HG02973 (cell line): ENCODE measurements at regions not wholly inside any gene's neighbourhood (a gene's known extent, or its start where the extent isn't known, plus 50 kb on each side); places are given as distances from the start of the nearest gene placed in this dataset.
"Not testable (repeated sequence)": the region's sequence is repeated elsewhere in the genome, so short reads cannot be mapped to it uniquely, and the experiment has no call there.

ENCODE experiments used
- ATAC-seq: cut with Tn5 transposase; IDR thresholded peaks from one replicate; pipeline ENCODE4 v1.9.1; 2021; ENCODE audit warnings: moderate library complexity; ENCODE audit not compliant: unreplicated experiment

DNA sequence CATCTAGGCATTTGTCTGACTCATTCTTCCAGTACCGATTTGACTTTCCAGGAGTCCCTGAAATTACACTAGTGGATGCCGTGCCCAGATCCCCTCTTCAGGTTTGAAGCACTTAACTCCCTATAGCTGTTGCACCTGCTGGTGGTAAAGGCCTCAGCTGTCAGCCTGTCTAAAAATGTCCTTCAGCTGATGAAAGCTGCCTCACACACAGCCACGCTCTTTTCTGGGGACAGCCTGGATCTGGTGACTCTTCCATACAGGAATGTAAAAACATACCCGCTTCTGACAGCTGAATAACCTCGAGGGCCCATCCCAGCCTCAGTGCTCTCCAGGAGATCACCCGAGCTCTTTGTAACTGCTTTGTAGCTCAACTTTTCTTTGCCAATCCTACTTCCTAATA lies 534.1 kb upstream of the GRM7 start:
- ATAC-seq, result no peak

DNA sequence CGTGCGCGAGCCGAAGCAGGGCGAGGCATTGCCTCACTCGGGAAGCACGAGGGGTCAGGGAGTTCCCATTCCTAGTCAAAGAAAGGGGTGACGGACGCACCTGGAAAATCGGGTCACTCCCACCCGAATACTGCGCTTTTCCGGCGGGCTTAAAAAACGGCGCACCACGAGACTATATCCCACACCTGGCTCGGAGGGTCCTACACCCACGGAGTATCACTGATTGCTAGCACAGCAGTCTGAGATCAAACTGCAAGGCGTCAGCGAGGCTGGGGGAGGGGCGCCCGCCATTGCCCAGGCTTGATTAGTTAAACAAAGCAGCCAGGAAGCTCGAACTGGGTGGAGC lies 520.0 kb upstream of the GRM7 start:
- ATAC-seq, result not testable (repeated sequence)

DNA sequence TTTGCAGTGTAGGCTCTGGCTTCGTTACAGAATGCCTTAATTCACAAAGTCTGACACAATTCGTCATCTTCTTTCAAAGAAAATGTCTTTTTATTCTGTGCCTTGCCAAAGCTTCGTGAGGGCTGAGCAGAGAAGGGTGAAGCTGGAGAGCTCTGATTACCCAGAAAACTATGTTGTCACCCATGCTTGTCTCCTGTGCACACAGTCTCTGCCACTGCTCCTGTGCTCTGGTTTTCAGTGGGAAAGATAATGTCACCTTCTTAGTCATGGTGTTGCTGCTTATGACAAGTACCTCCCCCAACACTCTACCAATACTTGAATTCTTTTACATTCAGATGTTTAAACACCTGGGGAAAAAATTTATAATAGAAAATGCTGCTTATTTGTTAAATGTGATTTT lies 509.2 kb upstream of the GRM7 start:
- ATAC-seq, result no peak

DNA sequence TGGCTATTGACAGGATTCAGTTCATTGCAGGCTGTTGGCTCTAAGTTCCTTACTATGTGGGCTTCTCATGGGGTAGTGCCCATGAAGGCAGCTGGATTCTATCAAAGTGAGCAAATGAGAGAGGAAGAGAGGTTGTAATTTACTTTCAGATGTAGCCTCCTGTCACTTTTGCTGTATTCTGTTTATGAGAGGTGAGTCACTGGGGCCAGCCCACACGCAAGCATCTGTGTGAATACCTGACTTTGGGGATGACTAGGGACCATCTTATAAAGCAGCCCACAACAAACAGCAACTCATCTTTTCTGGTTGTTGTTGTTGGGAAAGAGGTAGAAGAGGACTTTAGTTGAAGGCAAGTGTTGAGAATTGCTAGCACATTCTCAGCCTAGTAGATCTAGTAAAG lies 506.3 kb upstream of the GRM7 start:
- ATAC-seq, result no peak

DNA sequence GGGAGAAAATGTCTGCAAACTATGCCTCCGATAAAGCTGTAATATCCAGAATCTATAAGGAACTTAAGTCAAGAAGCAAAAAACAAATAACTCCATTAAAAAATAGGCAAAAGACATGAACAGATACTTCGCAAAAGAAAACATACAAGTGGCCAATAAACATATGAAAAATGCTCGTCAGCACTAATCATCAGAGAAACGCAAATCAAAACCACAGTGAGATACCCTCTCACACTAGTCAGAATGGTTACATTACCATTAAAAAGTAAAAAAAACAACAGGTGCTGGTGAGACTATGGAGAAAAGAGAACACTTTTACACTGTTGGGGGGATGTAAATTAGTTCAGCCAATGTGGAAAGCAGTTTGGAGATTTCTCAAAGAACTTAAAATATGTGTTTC lies 498.5 kb upstream of the GRM7 start:
- ATAC-seq, result no peak

DNA sequence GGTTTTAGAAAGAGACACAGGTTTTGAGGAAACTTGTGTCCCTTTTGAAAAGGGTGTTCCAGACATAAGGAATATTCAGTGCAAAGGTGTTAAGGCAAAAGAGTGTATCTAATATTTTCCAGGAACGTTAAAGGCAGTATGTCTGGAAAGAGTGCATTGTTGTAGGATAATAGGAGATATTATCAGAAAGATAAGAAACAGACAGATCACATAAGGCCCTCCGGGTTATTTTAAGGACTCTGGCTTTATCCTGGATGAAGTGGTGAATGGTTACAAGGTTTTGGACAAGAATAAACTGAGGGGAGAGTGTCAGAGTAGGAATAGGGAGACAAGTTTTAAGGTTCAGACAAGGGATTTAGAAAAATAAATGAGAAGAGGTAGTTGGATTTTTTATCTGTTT lies 493.7 kb upstream of the GRM7 start:
- no peak for ATAC-seq

DNA sequence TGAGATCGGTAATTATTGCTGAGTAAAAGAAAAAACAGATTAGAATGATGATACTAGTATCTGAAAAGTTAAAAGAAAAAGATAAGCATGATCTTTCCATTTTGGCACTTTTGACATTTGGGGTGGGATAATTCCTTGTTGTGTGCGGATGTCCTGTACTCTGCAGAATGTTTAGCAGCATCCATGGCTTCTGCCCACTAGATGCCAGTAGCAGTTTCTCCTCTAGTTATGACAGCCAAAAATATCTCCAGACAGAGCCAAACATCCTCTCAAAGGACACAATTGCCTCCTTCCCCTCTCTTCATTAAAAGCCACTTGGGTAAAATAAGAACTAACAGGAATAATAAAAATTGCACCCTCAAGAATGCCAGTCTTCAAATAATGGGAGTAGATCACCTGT lies 468.8 kb upstream of the GRM7 start:
- no peak for ATAC-seq

DNA sequence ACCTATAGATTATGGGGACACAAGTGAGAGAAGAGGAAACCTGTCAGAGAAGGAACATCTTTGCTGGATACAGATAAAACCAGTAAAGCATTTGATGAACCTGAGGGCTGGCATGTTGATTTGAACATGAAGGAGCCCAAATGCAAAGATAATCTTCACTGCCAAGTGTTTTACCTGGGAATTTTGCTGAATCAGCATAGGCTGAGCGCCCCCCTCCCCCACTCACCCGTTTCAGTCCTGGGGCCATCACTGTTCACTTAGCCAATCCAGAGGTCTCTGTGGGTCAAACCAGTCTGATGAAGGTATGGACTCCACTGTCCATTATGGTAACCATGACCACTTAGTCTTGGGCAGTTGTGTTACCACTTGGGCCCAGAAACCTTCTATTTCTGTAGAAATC lies 466.0 kb upstream of the GRM7 start:
- ATAC-seq, result no peak

DNA sequence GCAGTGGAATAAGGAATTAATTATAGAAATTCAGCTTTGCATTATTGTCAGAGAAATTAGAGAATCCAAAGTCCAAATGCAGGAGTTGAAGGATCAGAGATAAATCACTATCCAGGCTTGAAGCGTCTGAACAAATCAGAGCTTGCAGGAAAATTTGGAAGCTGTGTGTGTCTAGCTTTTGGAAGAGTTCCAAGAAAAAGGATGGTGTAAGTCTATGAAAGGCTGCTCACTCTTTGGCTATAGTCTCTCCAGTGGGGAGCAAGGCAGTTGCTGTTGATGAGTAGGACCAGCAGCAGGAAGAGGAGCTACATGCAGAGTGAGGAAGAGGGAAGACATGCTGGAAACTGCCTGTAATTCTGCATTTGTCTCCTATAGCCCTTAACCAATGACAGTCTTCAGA lies 464.3 kb upstream of the GRM7 start:
- no peak for ATAC-seq

DNA sequence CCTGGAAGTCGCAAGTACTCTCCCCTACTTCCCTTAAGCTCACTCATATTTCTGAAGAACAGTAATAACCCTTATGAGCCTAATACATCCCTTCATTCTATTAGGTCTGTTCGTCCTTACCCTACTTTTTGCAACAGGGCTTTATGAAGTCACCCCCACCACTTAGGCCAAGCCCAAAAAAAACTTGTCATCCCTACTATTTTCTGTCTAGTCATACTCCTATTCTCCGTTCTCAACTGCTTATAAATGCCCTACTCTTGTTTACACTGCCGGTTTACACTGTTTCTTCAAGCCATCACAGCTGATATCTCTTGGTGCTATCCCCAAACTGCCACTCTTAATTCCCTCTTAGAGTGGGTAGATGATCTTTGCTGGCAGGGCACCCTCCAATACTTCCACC lies 458.2 kb upstream of the GRM7 start:
- ATAC-seq, result not testable (repeated sequence)

DNA sequence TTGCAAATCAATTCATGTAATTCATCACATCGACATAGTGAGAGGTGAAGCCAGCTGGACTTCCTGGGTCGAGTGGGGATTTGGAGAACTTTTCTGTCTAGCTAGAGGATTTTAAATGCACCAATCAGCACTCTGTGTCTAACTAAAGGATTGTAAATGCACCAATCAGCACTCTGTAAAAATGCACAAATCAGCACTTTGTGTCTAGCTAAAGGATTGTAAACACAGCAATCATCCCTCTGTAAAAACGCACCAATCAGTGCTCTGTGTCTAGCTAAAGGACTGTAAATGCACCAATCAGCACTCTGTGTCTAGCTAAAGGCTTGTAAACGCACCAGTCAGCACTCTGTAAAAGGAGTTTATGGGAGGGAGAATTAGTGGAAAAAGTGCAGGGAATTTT lies 454.0 kb upstream of the GRM7 start:
- not testable (repeated sequence) for ATAC-seq

DNA sequence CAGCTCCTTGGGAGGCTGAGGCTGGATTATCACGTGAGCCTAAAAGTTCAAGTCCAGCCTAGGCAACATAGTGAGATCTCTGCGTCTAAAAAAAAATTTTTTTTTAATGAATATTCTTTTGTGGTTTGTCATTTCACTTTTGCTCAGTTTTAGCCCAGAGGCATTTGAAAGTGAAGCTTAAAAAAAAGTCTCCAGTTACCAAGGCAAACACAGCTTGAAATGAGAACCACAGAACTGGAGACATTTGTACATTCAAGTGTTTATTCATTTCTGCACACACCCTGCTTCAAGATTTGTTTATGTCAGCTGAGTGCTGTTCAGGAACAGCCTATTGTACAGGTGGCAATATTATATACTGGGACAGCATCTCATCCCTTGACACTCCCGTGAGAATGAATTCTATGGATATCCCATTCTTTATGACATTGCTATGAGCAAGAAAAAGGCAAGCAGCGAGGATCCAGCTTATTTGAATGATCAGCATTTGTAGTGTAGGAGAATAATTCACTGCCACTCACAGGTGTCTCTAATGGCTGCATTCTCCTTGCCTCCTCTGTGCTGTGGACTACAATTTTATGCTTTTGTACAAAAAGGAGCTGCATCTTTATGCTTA lies 444.8 kb upstream of the GRM7 start:
- ATAC-seq, result no peak

DNA sequence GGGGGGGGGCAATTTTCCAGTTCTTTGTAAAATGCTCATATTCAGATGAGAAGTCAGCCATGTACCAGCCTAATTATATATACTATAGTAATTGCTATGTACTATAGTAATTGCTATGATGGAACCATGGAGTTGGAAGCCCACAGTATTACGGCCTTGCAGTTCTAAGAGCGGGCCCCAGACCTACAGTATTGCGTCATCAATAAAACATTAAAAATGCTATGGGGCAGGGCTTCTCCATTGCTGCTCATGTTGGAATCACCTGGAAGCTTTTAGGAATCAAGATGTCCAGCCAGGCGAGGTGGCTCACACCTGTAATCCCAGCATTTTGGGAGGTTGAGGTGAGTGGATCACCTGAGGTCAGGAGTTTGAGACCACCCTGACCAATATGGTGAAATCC lies 443.7 kb upstream of the GRM7 start:
- no peak for ATAC-seq

DNA sequence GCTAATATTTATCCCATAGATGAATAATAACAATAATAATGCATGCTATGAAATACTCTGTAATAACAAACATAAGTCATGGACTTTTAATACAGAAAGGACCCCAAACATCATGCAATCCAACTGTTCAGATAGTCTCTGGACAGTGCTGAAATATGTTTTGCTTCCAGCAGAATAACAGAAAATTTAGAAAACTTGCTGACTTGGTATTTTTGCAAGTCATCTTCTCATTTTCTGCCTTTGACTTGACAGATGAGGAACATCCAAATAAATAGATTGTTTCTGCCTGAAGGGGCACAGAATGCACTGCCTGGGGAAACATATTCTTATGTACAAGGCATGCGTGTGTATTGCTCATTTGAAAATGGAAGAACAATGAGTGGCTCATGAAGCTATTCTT lies 442.4 kb upstream of the GRM7 start:
- ATAC-seq, result no peak

DNA sequence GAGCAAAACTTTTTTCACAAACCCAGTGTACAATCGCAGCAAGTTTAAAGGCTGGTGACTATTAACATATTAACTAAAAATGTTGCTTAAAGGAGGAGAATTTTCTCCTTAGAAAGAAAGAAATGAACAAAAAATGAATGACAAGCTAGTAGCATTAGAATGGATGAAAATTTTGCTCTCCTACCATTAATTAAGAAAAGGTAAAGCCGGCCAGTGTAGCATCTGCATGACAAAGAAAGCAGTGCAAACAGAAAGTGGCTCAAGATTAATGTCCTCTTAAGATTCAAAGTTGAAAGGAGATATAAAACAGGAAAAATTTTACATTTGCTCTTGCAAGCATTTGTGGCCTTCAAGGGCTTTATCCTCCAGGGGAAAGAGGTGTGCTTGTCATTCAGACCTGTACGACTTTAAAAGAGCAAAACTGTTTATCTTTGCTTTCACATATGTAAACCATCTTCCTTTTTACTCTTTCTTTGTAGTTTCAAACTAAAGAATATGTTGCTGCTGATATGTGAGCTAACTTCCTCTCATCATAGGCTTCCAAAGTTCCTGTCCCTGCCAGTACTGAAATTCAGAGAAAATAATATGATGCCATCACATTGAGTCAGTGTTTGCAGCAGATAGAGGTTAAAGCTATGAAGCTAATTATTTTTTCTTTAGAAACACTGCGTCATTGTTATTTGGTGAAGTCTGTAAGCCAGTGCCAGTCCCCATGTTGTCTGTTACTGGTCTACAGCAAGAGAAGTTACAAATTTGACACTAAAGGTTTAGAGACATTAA lies 439.1 kb upstream of the GRM7 start:
- ATAC-seq, result no peak

DNA sequence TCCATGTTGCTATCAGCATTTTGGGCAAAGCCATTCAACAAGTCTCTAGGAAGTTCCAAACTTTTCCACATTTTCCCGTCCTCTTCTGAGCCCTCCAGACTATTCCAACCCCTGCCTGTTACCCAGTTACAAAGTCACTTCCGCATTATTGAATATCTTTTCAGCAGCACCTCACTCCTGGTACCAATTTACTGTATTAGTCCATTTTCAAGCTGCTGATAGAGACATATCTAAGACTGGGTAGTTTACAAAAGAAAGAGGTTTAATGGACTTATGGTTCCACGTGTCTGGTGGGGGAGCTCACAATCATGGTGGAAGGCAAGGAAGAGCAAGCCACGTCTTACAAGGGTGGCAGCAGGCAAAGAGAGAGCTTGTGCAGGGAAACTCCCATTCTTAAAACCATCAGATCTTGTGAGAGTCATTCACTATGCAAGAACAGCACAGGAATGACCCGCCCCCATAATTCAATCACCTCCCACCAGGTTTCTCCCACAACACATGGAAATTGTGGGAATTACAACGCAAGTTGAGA lies 435.6 kb upstream of the GRM7 start:
- ATAC-seq, result no peak

DNA sequence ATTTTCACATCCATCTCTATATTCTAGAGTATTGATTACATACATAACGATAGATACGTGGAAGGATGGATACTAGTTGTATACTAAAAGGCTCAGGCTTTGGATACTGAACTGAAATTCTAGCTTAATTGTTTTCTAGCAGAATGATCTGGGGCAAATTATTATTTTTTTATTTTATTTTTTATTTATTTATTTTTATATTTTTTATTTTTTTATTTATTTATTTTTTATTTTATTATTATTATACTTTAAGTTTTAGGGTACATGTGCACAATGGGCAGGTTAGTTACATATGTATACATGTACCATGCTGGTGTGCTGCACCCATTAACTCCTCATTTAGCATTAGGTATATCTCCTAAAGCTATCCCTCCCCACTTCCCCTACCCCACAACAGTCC lies 432.6 kb upstream of the GRM7 start:
- not testable (repeated sequence) for ATAC-seq

DNA sequence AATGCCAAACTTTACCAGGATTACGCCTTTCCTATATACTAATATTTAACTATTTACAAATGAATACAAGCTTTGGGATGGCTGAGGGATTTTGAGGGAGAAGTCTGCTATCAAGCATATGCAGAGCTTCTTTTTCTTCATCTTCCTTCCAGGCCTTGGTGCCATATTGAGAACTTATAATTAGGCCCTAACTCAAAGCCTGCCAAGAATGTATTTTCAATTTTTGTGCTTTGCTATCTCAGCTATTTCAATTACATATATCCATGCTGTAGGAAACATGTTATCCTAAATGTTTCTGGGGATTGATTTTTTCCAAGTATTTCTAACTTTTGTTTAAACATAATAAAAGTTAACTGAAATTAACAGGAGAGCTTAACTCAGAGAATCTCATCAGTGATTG lies 425.0 kb upstream of the GRM7 start:
- ATAC-seq, result no peak

DNA sequence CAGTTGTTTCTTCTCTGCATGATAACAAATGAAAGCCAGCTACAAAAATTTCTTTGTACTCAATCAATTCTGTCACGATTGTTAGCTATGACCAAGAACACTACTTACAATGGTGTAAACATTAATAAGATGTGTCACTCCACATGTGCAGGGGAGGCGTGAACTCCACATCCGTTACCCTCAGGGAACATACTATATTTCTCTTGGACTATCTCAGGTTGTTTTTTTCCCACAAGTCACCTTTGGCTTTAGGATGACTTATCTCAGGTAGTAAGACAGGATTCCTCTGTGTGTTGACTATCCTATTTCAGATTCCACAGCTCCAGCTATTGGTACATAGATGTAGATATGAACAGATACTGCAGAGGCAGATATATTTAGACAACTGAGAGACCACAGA lies 423.3 kb upstream of the GRM7 start:
- ATAC-seq, result no peak

DNA sequence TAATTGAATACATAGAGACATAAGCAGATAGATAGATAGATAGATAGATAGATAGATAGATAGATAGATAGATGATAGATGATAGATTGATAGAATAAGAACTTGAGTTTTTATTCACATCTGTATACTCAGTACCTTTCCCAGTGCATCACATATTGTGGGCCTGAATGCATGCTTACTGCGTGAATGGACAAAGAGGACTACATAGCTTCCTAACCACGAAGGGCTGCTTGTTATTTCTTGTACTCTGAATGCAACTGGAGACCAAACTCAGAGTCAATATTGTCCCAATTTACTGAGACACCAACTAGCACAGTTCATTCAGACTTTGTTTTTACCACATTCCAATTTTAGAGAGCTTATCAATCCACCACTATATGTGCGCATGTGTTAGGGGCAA lies 422.9 kb upstream of the GRM7 start:
- no peak for ATAC-seq

DNA sequence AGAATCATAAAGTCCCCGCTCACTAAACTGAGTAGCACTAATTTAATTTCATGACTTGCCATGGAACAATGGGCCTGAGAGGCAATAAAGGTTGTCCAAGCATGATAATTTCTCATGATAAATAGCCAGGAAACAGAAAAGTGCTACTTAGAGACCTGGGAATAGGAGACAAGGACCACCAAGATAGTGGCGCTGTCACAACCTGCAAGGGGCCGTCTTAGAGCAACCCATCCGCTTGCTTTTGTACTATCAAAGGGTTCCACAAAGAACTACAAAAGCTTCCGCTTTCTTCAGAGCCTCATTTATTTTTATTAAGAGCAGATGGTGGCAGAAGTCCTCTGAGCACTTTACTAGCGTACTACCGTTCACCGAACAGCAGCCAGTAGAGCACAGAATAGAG lies 421.7 kb upstream of the GRM7 start:
- ATAC-seq, result no peak

DNA sequence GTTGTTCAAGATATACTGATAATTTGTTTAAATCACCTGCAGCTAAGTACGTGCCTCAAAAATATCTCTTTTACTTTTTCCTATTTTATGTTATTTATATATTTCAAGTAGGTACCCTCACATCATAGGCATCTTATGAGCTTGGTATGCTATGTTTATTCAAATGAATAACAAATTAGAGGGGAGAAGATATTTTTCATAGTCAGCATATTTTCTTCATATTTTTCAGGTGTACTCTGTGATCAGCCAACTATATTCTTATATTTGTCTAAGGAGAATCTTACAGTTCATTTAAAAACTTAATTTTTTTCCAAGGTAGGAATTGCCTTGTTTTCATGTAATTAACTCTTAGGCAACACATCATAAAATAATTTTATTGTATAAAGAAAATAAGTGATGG lies 421.1 kb upstream of the GRM7 start:
- ATAC-seq, result no peak
